NT2/D1 (cell line): ENCODE measurements at regions not wholly inside any gene's neighbourhood (a gene's known extent, or its start where the extent isn't known, plus 50 kb on each side); places are given as distances from the start of the nearest gene placed in this dataset.

Source experiments
- SUZ12 ChIP-seq: IDR thresholded peaks from 2 replicates; pipeline ENCODE4 v1.6.1; 2011; ENCODE audit not compliant: insufficient read length, insufficient read depth; ENCODE audit errors: extremely low read depth
- YY1 ChIP-seq: IDR thresholded peaks from 2 replicates; pipeline ENCODE4 v1.6.1; 2011; ENCODE audit not compliant: insufficient read length, insufficient read depth
- ZNF274 ChIP-seq: IDR thresholded peaks from 2 replicates; pipeline ENCODE4 v1.6.1; 2011; ENCODE audit warnings: mild to moderate bottlenecking, low read depth, low read length

DNA sequence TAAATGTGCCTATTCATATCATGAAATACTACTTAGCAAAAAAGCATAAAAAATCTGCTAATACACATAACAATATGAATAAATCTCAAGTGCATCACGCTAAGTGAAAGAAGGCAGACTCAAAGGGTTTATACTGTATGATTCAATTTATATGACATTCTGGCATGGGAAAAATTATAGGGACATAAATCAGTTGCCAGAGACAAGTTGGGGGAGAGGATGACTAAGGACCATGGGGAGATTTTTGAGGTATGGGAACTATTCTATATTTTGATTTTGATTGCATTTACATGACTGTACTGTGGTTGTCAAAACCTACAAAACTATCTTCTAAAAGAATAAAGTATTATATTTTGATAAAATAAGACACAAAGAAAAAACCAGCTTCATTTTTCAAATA lies 650.3 kb upstream of the NR5A2 start:
- TF ChIP-seq YY1 (no peak), SUZ12 (no peak), ZNF274 (no peak)
